HG02938 (cell line): ENCODE measurements at regions not wholly inside any gene's neighbourhood (a gene's known extent, or its start where the extent isn't known, plus 50 kb on each side); places are given as distances from the start of the nearest gene placed in this dataset.
"Not testable (repeated sequence)": the region's sequence is repeated elsewhere in the genome, so short reads cannot be mapped to it uniquely, and the experiment has no call there.

Source experiments
- ATAC-seq: cut with Tn5 transposase; IDR thresholded peaks from one replicate; pipeline ENCODE4 v1.9.1; 2021; ENCODE audit warnings: mild to moderate bottlenecking, moderate library complexity; ENCODE audit not compliant: unreplicated experiment

DNA sequence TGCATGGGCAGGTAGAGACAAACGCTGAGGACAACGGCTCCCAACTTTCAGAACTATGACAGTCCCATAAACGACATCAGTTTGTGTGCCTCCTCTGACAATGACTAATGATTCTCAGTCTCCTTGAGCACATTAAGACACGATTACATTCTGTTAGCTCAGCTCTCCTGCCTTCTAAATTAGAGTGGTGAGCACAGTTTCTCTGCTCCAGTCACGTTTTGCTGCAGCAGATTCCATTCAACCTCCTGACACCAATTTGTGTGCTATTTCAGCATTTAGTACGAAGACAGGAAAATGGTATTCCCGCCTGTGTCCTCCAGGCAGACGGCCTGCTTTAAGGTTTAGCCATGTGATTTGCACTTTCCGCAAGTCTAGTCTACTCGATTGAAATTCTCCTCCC, 458.4 kb upstream of the CFAP20DC start:
- no peak for ATAC-seq

GRCh38 chr3:59506191-59506590, 456.4 kb upstream of the CFAP20DC start:
- ATAC-seq: no peak

GRCh38 chr3:59503441-59503840, 453.6 kb upstream of the CFAP20DC start:
- no peak for ATAC-seq

DNA sequence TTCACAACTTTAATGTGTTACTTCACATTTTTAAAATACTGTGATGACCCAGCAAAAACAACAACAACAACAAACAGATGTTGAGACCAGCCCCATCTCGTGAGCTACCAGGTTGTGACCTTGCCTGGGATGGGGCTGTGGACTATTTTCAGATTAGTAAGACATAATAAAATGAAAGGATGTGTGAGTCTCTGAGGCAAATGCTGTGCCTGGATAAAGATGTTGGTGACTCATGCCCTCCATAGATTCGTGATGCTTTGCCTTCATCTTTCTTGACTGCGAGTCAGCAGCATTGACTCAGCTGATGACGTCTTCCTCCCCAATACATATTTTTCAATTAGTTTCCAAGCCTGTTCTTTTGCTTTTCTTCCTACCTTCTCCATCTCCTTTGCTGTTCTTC, 453.0 kb upstream of the CFAP20DC start:
- ATAC-seq: no peak

- ATAC-seq: no peak
These were observed 450.1 kb upstream of the CFAP20DC start for GRCh38 chr3:59499954-59500353.

GRCh38 chr3:59499000-59499399, 449.2 kb upstream of the CFAP20DC start:
- no peak for ATAC-seq

GRCh38 chr3:59496250-59496649, 446.4 kb upstream of the CFAP20DC start:
- no peak for ATAC-seq

- ATAC-seq: not testable (repeated sequence)
These were observed 445.1 kb upstream of the CFAP20DC start for GRCh38 chr3:59494969-59495368.

- ATAC-seq: no peak
These were observed 436.7 kb upstream of the CFAP20DC start for GRCh38 chr3:59486520-59486919.

- no peak for ATAC-seq
These were observed 433.4 kb upstream of the CFAP20DC start for GRCh38 chr3:59483191-59483590.

DNA sequence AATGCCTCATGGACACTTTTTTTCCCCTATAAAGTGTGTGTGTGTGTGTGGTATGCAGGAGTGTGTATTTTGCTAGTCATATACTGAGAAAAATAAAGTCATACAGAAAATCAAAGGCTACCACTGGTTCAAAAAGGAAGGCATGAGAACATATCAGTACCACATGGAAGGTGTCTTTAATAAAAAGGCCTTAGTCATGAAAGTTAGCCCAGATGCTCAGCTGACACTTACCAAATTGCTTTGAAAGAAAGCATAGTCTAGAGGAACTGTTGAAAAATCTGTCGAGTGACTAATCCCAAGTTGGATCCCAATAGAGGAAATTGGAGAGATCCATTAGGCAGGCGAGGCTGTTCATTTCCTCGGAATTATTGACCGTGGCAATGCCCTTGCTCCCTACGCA, 432.9 kb upstream of the CFAP20DC start:
- no peak for ATAC-seq

- ATAC-seq: no peak
These were observed 432.1 kb upstream of the CFAP20DC start for GRCh38 chr3:59481776-59482400.

DNA sequence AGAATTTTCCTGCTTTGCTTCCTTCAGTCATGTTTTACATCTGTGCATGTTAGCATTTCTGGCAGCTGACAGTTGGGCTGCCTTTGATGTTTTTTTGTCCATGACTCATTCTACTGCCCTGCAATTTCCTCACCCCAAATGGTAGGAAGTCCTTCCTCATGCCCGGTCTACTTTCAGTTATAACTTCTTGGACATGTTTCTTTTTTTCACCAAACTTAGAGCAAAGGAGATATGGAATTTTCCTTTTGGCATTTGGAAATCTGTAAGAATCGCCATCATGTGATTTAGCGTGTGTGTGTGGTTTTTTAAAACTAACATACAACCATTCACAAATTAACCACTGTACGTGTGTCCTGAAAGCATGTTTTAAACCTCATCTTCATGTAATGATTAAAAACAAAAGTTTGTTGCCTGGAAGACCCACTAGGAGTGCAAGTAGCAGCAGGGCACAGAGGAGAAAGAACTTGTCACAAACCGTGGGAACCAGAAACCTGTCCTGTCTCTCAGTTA, 430.7 kb upstream of the CFAP20DC start:
- ATAC-seq: peak; percentile 89

DNA sequence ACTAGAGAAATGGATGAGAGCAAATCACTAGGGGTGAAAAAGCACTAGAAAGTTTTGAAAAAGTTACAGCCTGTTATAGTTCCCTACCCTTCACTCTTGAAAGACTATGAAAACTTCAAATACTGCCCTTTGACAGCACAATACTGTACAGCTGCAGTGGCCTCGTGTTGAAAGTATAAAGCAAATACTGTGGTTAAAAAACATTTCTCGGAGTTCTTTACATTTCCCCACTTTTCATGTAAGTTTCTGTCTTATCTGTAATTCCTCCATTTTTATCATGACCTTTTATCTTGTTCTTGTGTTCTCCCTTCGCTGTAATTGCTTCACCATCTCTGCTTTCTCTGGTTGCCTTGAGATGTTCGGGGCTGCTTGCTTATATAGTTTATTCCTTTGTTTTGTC, 423.8 kb upstream of the CFAP20DC start:
- no peak for ATAC-seq

DNA sequence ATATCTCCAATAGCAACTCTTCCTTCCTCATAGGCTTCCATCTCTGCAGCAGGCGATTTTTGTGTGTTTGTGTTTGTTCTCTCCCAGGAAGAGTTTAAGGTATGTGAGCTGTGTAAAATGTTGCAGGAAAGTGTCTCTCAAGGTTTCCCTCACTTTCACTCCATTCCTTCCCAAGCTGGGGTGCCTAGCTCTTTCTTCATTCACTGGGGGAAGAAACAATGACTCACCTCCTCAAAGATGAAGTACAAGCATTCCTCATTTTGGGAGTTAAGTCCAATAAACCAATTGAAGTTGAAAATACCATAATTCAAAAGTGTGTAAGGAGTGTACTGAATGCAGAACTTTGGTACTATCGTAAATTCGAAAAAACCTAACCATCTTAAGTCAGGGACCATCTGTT, 422.7 kb upstream of the CFAP20DC start:
- no peak for ATAC-seq

DNA sequence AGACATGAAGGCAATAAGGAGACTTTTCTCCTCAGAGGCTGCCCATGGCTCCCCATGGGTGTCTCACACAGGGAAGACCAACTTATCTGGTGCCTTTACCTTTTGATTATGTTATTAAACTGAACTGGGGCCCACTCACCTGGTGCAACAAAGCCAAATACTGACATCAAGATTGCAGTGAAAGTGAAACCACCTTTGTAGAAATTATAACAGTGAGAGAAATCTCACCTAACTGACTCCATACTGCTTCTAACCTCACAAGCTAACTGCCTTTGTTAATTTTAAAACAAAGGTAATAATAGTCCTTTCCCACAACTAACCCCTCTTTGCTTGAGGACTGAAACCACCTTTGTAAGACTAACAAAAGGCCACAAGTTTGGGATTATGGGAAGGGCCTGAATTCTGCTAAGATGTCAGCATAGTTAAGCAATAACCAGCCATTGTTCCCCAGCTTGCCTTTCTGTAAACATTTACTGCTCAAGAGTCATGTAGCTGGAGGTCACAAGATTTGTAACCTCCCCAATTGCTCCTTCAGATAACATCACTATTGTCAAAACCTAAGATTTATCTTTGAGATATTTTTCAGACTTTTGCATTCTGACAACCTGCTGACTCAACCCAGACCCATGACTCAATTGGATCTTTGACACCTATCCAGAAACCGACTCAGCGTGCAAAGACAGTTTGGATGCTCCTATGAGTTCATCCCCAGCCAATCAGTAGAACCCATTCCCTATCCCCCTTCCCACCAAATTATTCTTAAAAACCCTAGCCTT, 420.3 kb upstream of the CFAP20DC start:
- no peak for ATAC-seq

GRCh38 chr3:59467476-59467875, 417.7 kb upstream of the CFAP20DC start:
- no peak for ATAC-seq

GRCh38 chr3:59464187-59464586, 414.4 kb upstream of the CFAP20DC start:
- no peak for ATAC-seq

GRCh38 chr3:59463253-59463652, 413.4 kb upstream of the CFAP20DC start:
- ATAC-seq: no peak

GRCh38 chr3:59460068-59460467, 410.2 kb upstream of the CFAP20DC start:
- ATAC-seq: no peak

DNA sequence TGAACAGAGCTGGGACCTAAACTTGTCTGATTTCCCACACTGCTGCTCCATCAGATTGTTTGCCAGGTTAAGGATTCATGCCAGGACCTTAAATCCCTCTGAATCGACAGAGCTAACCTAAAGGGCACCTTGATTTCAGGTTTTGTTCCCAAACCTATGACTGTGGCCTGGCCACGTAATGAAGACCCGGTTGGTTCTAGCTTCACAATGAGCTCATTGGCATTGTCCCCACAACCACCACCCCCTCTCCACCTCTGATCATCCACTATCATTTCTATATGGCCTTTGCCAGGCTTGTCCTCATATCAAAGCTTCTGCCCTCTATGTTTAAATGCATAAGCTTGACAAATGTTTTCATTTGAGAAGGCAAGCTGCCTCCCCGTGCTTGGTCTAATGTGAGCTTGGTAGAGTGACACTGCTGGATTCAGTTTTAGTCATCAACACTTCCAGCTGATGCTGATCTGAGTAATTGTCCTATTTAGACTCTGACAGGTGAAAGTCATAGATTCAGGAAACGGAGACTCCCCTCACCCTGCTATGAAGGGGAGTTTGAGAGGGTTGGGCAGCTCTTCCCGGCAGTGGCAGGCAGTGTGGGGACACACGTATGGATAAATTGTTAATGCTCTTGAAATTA, 407.1 kb upstream of the CFAP20DC start:
- ATAC-seq: peak; percentile 96
